ENCODE measurements at regions not wholly inside any gene's neighbourhood (a gene's known extent, or its start where the extent isn't known, plus 50 kb on each side); places are given as distances from the start of the nearest gene placed in this dataset.

GRCh38 chr5:74432721-74433120, 207.8 kb downstream of the ENC1 start:
- no TSS peak for BruUV-seq (replicated peaks)
- ChIA-PET RAD21 (ENCODE audit: low non-redundant PET in 1 of 2, low total read pairs in 2 of 2, uncharacterized antibody in 2 of 2, unreplicated experiment in 2 of 2) (no interaction called here), CTCF (no interaction called here), POLR2A (no interaction called here)
- Histone ChIP-seq H3K9me3 (ENCODE audit: control insufficient read depth in 1 of 2, insufficient read depth in 1 of 2, low read depth in 1 of 2, low read length in 2 of 2) (no peaks in the 10 kb centered on the region), H3K4me2 (ENCODE audit: low read length) (no peak overlapping the region), H2AFZ (ENCODE audit: low read depth, low read length, poor library complexity, severe bottlenecking) (no peak overlapping the region), H3K4me1 (ENCODE audit: control insufficient read depth in 1 of 2, insufficient read depth in 2 of 2, low read length in 2 of 2) (no peaks in the 10 kb centered on the region), H4K20me1 (ENCODE audit: insufficient read depth) (no peaks in the 10 kb centered on the region), H3K9ac (ENCODE audit: low read length) (no peak overlapping the region), H3K27ac (ENCODE audit: low read depth, low read length) (no peak overlapping the region), H3K4me3 (replicated peaks in 1 of 2; ENCODE audit: low read depth in 1 of 2, low read length in 2 of 2) (no peak overlapping the region), H3K9me2 (ENCODE audit: insufficient read depth) (no peaks in the 10 kb centered on the region), H3K36me3 (ENCODE audit: control insufficient read depth in 1 of 2, insufficient read depth in 2 of 2, low read length in 2 of 2) (no peaks in the 10 kb centered on the region), H3K27me3 (ENCODE audit: insufficient read depth, low read length) (no peaks in the 10 kb centered on the region), H3K79me2 (ENCODE audit: insufficient read depth, low read length) (no peaks in the 10 kb centered on the region)
- intact Hi-C loops (cut with micrococcal nuclease): no loop called here
- ATAC-seq (no peak), DNase-seq (ENCODE audit: low read depth, low spot score) (no peak)
- TF ChIP-seq SRF (IDR thresholded peaks at IDR 0.05; ENCODE audit: low read depth) (no peak), TCF7L2 (IDR thresholded peaks at IDR 0.05; ENCODE audit: borderline replicate concordance, extremely low read depth, insufficient read depth, insufficient read length) (no peak), REST (IDR thresholded peaks at IDR 0.05; ENCODE audit: low read depth) (no peak), ZNF274 (IDR thresholded peaks at IDR 0.05; ENCODE audit: low read depth, low read length) (no peak), MAX (IDR thresholded peaks at IDR 0.05) (no peak), EZH2phosphoT487 (IDR thresholded peaks at IDR 0.05; ENCODE audit: borderline replicate concordance) (no peak), CBX3 (IDR thresholded peaks at IDR 0.05; ENCODE audit: low read depth) (no peak), YY1 (IDR thresholded peaks at IDR 0.05; ENCODE audit: extremely low read depth, insufficient replicate concordance, low read depth, low read length) (no peak), FOSL1 (IDR thresholded peaks at IDR 0.05; ENCODE audit: low read depth) (no peak), SP1 (IDR thresholded peaks at IDR 0.05; ENCODE audit: low read depth) (no peak), CEBPB (IDR thresholded peaks at IDR 0.05; ENCODE audit: low read depth) (no peak), JUND (IDR thresholded peaks at IDR 0.05) (no peak)
